ENCODE measurements at regions not wholly inside any gene's neighbourhood (a gene's known extent, or its start where the extent isn't known, plus 50 kb on each side); places are given as distances from the start of the nearest gene placed in this dataset.

DNA sequence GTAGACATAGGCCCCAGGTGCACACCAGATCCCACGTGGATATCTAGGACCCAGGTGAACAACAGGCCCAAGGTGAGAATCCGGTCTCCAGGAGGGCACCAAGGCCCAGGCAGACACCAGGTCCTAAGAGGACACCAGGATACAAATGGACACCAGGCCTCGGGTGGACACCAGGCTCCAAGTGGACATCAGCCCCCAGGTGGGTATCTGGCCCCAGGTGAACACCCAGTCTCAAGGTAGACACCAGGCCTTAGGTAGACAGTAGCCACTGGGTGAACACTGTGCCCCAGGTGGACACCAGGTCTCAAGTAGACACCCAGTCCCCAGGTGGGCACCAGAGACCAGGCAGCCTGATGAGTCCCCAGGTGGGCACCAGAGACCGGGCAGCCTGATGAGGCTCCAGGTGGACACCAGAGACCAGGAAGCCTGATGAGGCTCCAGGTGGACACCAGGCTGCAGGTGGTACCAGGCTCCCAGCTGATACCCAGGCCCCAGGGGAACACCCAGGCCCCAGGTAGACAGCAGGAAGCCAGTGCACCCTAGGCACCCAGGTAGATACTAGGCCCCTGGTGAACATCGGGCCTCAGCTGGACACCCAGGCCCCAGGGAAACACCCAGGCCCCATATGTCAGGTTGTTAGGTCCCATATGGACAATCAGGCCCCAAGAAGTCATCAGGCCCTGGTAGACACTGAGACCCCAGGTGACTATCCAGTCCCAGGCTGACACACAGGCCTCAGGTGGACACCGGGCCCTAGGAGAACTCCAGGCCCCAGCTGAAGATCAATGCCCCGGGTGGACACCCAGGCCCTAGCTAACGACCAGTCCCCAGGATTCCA lies 55.1 kb upstream of the SEPTIN5 start:
- no peak for TF ChIP-seq TCF7L2 (IDR thresholded peaks at IDR 0.05; ENCODE audit: borderline replicate concordance, extremely low read depth, insufficient read depth, insufficient read length)
- TF ChIP-seq, protein P1, sequence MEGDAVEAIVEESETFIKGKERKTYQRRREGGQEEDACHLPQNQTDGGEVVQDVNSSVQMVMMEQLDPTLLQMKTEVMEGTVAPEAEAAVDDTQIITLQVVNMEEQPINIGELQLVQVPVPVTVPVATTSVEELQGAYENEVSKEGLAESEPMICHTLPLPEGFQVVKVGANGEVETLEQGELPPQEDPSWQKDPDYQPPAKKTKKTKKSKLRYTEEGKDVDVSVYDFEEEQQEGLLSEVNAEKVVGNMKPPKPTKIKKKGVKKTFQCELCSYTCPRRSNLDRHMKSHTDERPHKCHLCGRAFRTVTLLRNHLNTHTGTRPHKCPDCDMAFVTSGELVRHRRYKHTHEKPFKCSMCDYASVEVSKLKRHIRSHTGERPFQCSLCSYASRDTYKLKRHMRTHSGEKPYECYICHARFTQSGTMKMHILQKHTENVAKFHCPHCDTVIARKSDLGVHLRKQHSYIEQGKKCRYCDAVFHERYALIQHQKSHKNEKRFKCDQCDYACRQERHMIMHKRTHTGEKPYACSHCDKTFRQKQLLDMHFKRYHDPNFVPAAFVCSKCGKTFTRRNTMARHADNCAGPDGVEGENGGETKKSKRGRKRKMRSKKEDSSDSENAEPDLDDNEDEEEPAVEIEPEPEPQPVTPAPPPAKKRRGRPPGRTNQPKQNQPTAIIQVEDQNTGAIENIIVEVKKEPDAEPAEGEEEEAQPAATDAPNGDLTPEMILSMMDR (IDR thresholded peaks at IDR 0.05 in 2 of 3, conservative IDR thresholded peaks at IDR 0.05 in 1 of 3; ENCODE audit: borderline replicate concordance in 1 of 3, insufficient read depth in 1 of 3, low read depth in 2 of 3, low read length in 2 of 3), result no peak
- TF ChIP-seq EZH2 (IDR thresholded peaks at IDR 0.05), result no peak
- no peak for TF ChIP-seq CEBPB (IDR thresholded peaks at IDR 0.05; ENCODE audit: low read depth)
- TF ChIP-seq SP1 (IDR thresholded peaks at IDR 0.05; ENCODE audit: low read depth), result no peak
- no peak for TF ChIP-seq POLR2A (IDR thresholded peaks at IDR 0.05; ENCODE audit: borderline replicate concordance, extremely low read depth, insufficient read depth, insufficient read length)
- TF ChIP-seq CBX3 (IDR thresholded peaks at IDR 0.05; ENCODE audit: low read depth), result no peak
- no peak for TF ChIP-seq JUND (IDR thresholded peaks at IDR 0.05)
- no peak for TF ChIP-seq EZH2phosphoT487 (IDR thresholded peaks at IDR 0.05; ENCODE audit: borderline replicate concordance)
- no peak for TF ChIP-seq POLR2AphosphoS5 (IDR thresholded peaks at IDR 0.05; ENCODE audit: low read depth, low read length)
- TF ChIP-seq EGR1 (IDR thresholded peaks at IDR 0.05; ENCODE audit: low read depth), result no peak
- TF ChIP-seq ZBTB33 (IDR thresholded peaks at IDR 0.05; ENCODE audit: extremely low read depth, insufficient replicate concordance, low read length), result no peak
- no peak for TF ChIP-seq ZFX (IDR thresholded peaks at IDR 0.05)
- TF ChIP-seq, protein P2, sequence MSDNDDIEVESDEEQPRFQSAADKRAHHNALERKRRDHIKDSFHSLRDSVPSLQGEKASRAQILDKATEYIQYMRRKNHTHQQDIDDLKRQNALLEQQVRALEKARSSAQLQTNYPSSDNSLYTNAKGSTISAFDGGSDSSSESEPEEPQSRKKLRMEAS (IDR thresholded peaks at IDR 0.05), result no peak
